Mesodermal cell (in vitro differentiated cells): ENCODE measurements at regions not wholly inside any gene's neighbourhood (a gene's known extent, or its start where the extent isn't known, plus 50 kb on each side); places are given as distances from the start of the nearest gene placed in this dataset.
A peak's percentile ranks its signal among the peaks of the same experiment; 100 is the strongest.

ENCODE experiments used
- H3K27ac ChIP-seq: 2 replicates; pipeline ENCODE4 v1.7.0; 2013; ENCODE audit warnings: mild to moderate bottlenecking, low read depth, low read length, moderate library complexity; ENCODE audit not compliant: severe bottlenecking
- H3K36me3 ChIP-seq: 2 replicates; pipeline ENCODE4 v1.7.1; 2013; ENCODE audit warnings: mild to moderate bottlenecking, low read length, moderate library complexity; ENCODE audit not compliant: control insufficient read depth, insufficient read depth
- H3K4me1 ChIP-seq: one replicate; pipeline ENCODE4 v1.7.1; 2013; ENCODE audit warnings: mild to moderate bottlenecking, low read length; ENCODE audit not compliant: insufficient read depth, control insufficient read depth, poor library complexity, severe bottlenecking
- H3K4me3 ChIP-seq: 2 replicates; pipeline ENCODE4 v1.7.0; 2013; ENCODE audit warnings: low read length, control low read depth, mild to moderate bottlenecking; ENCODE audit not compliant: insufficient read depth, poor library complexity, severe bottlenecking; ENCODE audit errors: extremely low read depth
- H3K9me3 ChIP-seq: 2 replicates; pipeline ENCODE4 v1.7.1; 2013; ENCODE audit warnings: mild to moderate bottlenecking, low read length, moderate library complexity; ENCODE audit not compliant: control insufficient read depth
- WGBS, 2 experiments: methylation state at CpG; one replicate each; pipeline ENCODE4 v1.1.5; 2013; ENCODE audit warnings: missing lambda C conversion rate in 2 of 2; ENCODE audit not compliant: insufficient coverage in 2 of 2; 5-methylcytosine and 5-hydroxymethylcytosine counted together

- H3K9me3 ChIP-seq, result no peaks in the 10 kb centered on the region
- no peak overlapping the region for H3K4me3 ChIP-seq
- H3K4me1 ChIP-seq, result peaks cover 4% of the 10 kb centered on the region
- 73 to 80% methylated on average over 3 of the region's 4 CpGs for WGBS, 2 experiments
- H3K36me3 ChIP-seq, result no peaks in the 10 kb centered on the region
- peak overlapping the region; percentile 70 for H3K27ac ChIP-seq
Observed at GRCh38 chr3:110378481-110378880, 693.1 kb upstream of the NECTIN3 start.

DNA sequence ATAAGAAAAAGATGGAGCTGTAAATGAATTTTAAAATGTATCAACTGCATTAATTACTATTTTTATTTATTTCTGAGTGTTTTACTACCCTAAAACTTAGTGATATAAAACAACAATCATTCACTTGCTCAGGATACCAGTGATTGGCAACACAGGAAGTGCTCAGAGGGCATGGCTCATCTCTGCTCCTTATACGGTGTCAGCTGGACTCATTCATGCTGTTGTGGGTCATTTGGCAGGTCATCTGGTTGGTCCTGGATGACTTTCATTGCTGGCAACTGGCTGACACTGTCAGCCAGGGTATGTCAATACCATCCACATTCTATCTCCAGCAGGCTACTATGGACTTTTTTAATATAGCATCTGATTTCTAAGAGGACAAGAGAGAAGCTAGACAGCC, 689.6 kb upstream of the NECTIN3 start:
- 60 to 71% methylated on average over 1 of the region's 1 CpG for WGBS, 2 experiments
- no peaks in the 10 kb centered on the region for H3K36me3 ChIP-seq
- H3K9me3 ChIP-seq, result no peaks in the 10 kb centered on the region
- peaks cover 8% of the 10 kb centered on the region for H3K4me1 ChIP-seq
- no peak overlapping the region for H3K4me3 ChIP-seq
- H3K27ac ChIP-seq, result no peak overlapping the region

DNA sequence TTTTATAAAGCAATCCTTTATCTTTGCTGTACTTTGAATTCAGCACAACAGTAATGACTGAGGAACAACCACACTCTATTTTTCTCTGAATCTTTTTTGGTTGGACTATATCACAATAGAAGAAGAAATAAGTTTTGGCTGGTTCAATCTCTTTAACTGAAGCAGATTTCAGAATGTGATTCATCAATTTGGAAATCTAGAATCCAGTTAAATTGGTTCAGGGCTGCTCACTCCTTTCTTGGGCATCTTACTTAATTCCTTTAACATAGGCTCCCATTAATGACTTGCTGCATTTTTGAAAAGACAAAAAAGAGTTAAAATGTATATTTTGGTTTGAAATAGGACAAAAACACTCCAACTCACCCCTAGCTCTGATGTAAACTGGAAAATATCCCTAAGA, 688.3 kb upstream of the NECTIN3 start:
- no peak overlapping the region for H3K27ac ChIP-seq
- no peaks in the 10 kb centered on the region for H3K36me3 ChIP-seq
- H3K4me1 ChIP-seq, result peaks cover 8% of the 10 kb centered on the region

GRCh38 chr3:110384601-110385000, 687.0 kb upstream of the NECTIN3 start:
- no peaks in the 10 kb centered on the region for H3K9me3 ChIP-seq
- WGBS, 2 experiments, result no CpG with 5 or more reads among the region's 3 CpGs
- H3K4me1 ChIP-seq, result peaks cover 8% of the 10 kb centered on the region
- no peak overlapping the region for H3K4me3 ChIP-seq
- H3K36me3 ChIP-seq, result no peaks in the 10 kb centered on the region
- H3K27ac ChIP-seq, result no peak overlapping the region

More for the DNA sequence above, 688.3 kb upstream of the NECTIN3 start:
- no peak overlapping the region for H3K4me3 ChIP-seq
- no peaks in the 10 kb centered on the region for H3K9me3 ChIP-seq

GRCh38 chr3:110389005-110389404, 682.6 kb upstream of the NECTIN3 start:
- H3K36me3 ChIP-seq, result no peaks in the 10 kb centered on the region
- no peaks in the 10 kb centered on the region for H3K9me3 ChIP-seq
- H3K4me3 ChIP-seq, result no peak overlapping the region
- no peak overlapping the region for H3K27ac ChIP-seq
- peaks cover 4% of the 10 kb centered on the region for H3K4me1 ChIP-seq

GRCh38 chr3:110390372-110390771, 681.2 kb upstream of the NECTIN3 start:
- H3K4me1 ChIP-seq, result no peaks in the 10 kb centered on the region
- no peaks in the 10 kb centered on the region for H3K36me3 ChIP-seq
- H3K9me3 ChIP-seq, result no peaks in the 10 kb centered on the region
- H3K27ac ChIP-seq, result no peak overlapping the region
- no peak overlapping the region for H3K4me3 ChIP-seq

GRCh38 chr3:110391042-110391441, 680.6 kb upstream of the NECTIN3 start:
- H3K36me3 ChIP-seq, result no peaks in the 10 kb centered on the region
- WGBS, 2 experiments, result 47 to 50% methylated on average over 3 of the region's 3 CpGs
- H3K4me3 ChIP-seq, result no peak overlapping the region
- H3K9me3 ChIP-seq, result no peaks in the 10 kb centered on the region
- H3K4me1 ChIP-seq, result no peaks in the 10 kb centered on the region
- H3K27ac ChIP-seq, result no peak overlapping the region

- WGBS, 2 experiments, result 87 to 88% methylated on average over 5 to 6 of the region's 7 CpGs
- H3K4me1 ChIP-seq, result no peaks in the 10 kb centered on the region
- no peaks in the 10 kb centered on the region for H3K36me3 ChIP-seq
- H3K9me3 ChIP-seq, result no peaks in the 10 kb centered on the region
- no peak overlapping the region for H3K4me3 ChIP-seq
- H3K27ac ChIP-seq, result no peak overlapping the region
Observed at GRCh38 chr3:110391640-110392395, 679.8 kb upstream of the NECTIN3 start.

- WGBS, 2 experiments, result 50% methylated on average over 2 of the region's 2 CpGs
- no peaks in the 10 kb centered on the region for H3K36me3 ChIP-seq
- no peak overlapping the region for H3K27ac ChIP-seq
- no peaks in the 10 kb centered on the region for H3K9me3 ChIP-seq
- no peaks in the 10 kb centered on the region for H3K4me1 ChIP-seq
- no peak overlapping the region for H3K4me3 ChIP-seq
Observed at GRCh38 chr3:110393941-110394340, 677.7 kb upstream of the NECTIN3 start.

DNA sequence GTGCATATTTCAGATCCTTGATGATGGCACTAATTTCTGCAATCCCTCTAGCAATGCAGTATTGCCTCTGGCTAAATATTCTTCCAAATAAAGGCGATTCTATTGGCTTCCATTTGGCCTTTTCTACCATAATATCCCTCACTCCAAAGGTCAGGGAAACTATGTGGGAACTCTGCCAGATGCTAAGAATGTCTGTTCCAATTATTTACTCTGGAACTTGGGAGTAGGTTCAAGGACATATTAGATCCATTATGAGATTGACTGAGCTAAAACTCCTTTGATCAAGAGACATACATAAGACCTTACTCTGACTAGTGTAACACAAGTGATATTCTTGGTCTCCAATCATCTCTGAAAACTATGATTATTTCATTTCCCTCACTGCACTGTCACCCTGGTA, 674.5 kb upstream of the NECTIN3 start:
- 100% methylated on average over 1 of the region's 1 CpG; no CpG with 5 or more reads in 1 of the 2 experiments for WGBS, 2 experiments

GRCh38 chr3:110400315-110400714, 671.3 kb upstream of the NECTIN3 start:
- WGBS, 2 experiments, result no CpG with 5 or more reads among the region's 2 CpGs
- H3K36me3 ChIP-seq, result no peaks in the 10 kb centered on the region
- H3K4me1 ChIP-seq, result no peaks in the 10 kb centered on the region
- H3K4me3 ChIP-seq, result no peak overlapping the region
- H3K27ac ChIP-seq, result no peak overlapping the region
- H3K9me3 ChIP-seq, result no peaks in the 10 kb centered on the region

More for the DNA sequence above, 674.5 kb upstream of the NECTIN3 start:
- H3K9me3 ChIP-seq, result no peaks in the 10 kb centered on the region
- H3K27ac ChIP-seq, result no peak overlapping the region
- no peak overlapping the region for H3K4me3 ChIP-seq
- no peaks in the 10 kb centered on the region for H3K36me3 ChIP-seq
- no peaks in the 10 kb centered on the region for H3K4me1 ChIP-seq
